LNCaP clone FGC (cell line): ENCODE measurements at regions not wholly inside any gene's neighbourhood (a gene's known extent, or its start where the extent isn't known, plus 50 kb on each side); places are given as distances from the start of the nearest gene placed in this dataset.
A peak's percentile ranks its signal among the peaks of the same experiment; 100 is the strongest.
"Not testable (repeated sequence)": the region's sequence is repeated elsewhere in the genome, so short reads cannot be mapped to it uniquely, and the experiment has no call there.

ENCODE experiments used
- DNase-seq: peaks from one replicate; pipeline ENCODE4 v3.0.0-alpha.2; 2011; ENCODE audit warnings: low read depth
- H3K4me3 ChIP-seq: 2 replicates; pipeline ENCODE4 v1.5.1; 2011; ENCODE audit warnings: mild to moderate bottlenecking, low read depth, low read length, control low read depth
- CTCF ChIP-seq: IDR thresholded peaks from 2 replicates; pipeline ENCODE4 v1.5.1; 2012; ENCODE audit warnings: mild to moderate bottlenecking; ENCODE audit not compliant: control insufficient read depth, insufficient read depth; ENCODE audit errors: extremely low read depth

- H3K4me3 ChIP-seq = no peak overlapping the region
- TF ChIP-seq CTCF = no peak
- no peak for DNase-seq
Observed at GRCh38 chr1:207256869-207257268, 64.6 kb upstream of the CD55 start.

- H3K4me3 ChIP-seq = no peak overlapping the region
- TF ChIP-seq CTCF = peak; percentile 60
- DNase-seq = peak; percentile 10
Observed at GRCh38 chr1:207259391-207259790, 62.1 kb upstream of the CD55 start.

- no peak for TF ChIP-seq CTCF
- no peak for DNase-seq
- H3K4me3 ChIP-seq = no peak overlapping the region
Observed at GRCh38 chr1:207261971-207262370, 59.5 kb upstream of the CD55 start.

- not testable (repeated sequence) for DNase-seq, H3K4me3 ChIP-seq
Observed at GRCh38 chr1:207262891-207263290, 58.6 kb upstream of the CD55 start.

- no peak for TF ChIP-seq CTCF
- no peak for DNase-seq
- no peak overlapping the region for H3K4me3 ChIP-seq
Observed at GRCh38 chr1:207264663-207265252, 56.7 kb upstream of the CD55 start.

- no peak for TF ChIP-seq CTCF
- no peak for DNase-seq
- H3K4me3 ChIP-seq = no peak overlapping the region
Observed at GRCh38 chr1:207268337-207268736, 53.1 kb upstream of the CD55 start.

GRCh38 chr1:207268753-207269511, 52.5 kb upstream of the CD55 start:
- no peak for TF ChIP-seq CTCF
- H3K4me3 ChIP-seq = no peak overlapping the region
- DNase-seq = no peak
